ENCODE measurements at regions not wholly inside any gene's neighbourhood (a gene's known extent, or its start where the extent isn't known, plus 50 kb on each side); places are given as distances from the start of the nearest gene placed in this dataset.

DNA sequence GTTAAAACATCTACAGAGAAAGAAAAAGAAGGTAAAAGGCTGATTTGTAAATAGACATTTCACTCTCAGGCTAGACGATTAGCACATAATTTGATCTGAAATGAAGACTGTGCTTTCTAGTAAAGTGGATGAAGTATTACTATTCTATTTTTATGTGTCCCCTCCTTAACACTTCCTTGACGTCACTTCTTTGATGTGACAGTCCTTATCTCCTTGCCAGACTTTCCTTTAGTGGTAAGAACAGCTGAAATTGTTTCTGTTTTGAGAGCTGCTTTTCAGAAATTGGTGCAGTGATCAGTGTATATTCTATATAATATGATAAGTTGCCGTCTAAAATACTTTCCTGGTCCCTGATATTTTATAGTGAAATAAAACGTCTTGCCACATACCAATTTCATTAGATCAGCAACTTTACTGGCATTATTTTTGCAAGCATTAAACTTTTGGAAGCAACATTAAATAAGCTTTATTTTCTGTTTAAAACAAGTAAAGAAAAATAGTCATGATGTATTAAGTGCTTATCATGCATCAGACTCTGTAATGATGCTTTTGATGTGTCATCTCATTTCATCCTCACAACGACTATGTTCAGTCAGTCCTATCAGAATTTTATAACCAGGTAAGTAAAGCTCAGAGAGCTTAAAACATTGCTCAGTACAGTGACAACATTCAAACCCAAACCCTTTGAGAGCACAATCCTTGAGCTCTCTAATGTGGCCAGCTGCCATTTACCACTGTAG is 210.3 kb upstream of the PCDH9 start:
- Histone ChIP-seq H3K4me3 (no peak overlapping the region), H3K27ac (no peak overlapping the region), H3K4me1 (replicated peaks) (no peaks in the 10 kb centered on the region), H3K27me3 (replicated peaks; ENCODE audit: insufficient read depth) (no peaks in the 10 kb centered on the region), H3K9me3 (no peaks in the 10 kb centered on the region), H3K36me3 (no peaks in the 10 kb centered on the region)
- intact Hi-C loops (cut with DNase I), result no loop called here
- WGBS, result 12% methylated on average over 5 of the region's 5 CpGs
- no peak for DNase-seq (ENCODE audit: low spot score)
- no peak for TF ChIP-seq POLR2AphosphoS5 (IDR thresholded peaks at IDR 0.05)
- TF ChIP-seq, protein P1, sequence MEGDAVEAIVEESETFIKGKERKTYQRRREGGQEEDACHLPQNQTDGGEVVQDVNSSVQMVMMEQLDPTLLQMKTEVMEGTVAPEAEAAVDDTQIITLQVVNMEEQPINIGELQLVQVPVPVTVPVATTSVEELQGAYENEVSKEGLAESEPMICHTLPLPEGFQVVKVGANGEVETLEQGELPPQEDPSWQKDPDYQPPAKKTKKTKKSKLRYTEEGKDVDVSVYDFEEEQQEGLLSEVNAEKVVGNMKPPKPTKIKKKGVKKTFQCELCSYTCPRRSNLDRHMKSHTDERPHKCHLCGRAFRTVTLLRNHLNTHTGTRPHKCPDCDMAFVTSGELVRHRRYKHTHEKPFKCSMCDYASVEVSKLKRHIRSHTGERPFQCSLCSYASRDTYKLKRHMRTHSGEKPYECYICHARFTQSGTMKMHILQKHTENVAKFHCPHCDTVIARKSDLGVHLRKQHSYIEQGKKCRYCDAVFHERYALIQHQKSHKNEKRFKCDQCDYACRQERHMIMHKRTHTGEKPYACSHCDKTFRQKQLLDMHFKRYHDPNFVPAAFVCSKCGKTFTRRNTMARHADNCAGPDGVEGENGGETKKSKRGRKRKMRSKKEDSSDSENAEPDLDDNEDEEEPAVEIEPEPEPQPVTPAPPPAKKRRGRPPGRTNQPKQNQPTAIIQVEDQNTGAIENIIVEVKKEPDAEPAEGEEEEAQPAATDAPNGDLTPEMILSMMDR (IDR thresholded peaks at IDR 0.05), result no peak
- no peak for TF ChIP-seq POLR2A (IDR thresholded peaks at IDR 0.05)

DNA sequence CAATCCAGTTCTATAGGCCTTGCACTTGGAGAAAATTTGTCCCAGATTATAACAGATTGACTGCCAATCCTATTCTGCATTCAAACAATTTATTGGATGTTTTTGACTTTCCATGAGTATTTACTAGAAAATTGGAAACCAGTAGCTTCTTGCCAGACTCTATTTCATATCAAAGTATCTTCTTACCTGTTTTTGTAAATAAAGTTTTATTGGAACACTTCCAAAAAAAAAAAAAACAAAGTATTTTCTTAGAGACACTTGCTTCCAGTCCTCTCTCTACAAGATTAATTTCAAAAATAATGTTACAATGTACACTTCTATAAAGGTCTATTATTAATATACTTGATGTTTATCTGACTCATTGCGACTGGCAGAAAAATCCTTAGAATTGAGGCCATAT is 209.2 kb upstream of the PCDH9 start:
- H3K27ac ChIP-seq, result no peak overlapping the region
- no peaks in the 10 kb centered on the region for H3K27me3 ChIP-seq (replicated peaks; ENCODE audit: insufficient read depth)
- intact Hi-C loops (cut with DNase I), result no loop called here
- H3K4me3 ChIP-seq, result no peak overlapping the region
- TF ChIP-seq POLR2AphosphoS5 (IDR thresholded peaks at IDR 0.05) (no peak), POLR2A (IDR thresholded peaks at IDR 0.05) (no peak)
- TF ChIP-seq, protein P1 (IDR thresholded peaks at IDR 0.05), result no peak
- no peaks in the 10 kb centered on the region for H3K36me3 ChIP-seq
- H3K9me3 ChIP-seq, result no peaks in the 10 kb centered on the region
- WGBS, result 93% methylated on average over 1 of the region's 1 CpG
- DNase-seq (ENCODE audit: low spot score), result no peak
- no peaks in the 10 kb centered on the region for H3K4me1 ChIP-seq (replicated peaks)

DNA sequence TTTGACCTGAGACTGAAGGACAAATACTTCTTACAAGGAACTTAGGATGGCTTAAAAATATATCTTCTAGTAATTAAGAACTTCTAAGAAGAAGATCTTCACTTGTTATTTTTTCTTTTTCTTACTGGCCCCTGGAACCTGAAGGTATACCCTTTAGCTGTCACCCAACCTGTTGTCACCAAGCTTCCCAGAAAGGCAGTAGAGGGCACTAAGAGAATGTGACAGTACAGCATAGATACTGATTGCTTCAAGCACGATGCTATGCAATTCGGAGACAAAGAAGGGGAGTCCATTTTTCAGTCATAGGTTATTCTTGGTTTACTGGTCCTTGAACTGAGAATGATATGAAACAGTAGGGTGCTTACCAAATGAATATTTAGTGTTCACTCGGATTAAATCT is 208.3 kb upstream of the PCDH9 start:
- no peak for TF ChIP-seq POLR2AphosphoS5 (IDR thresholded peaks at IDR 0.05)
- TF ChIP-seq, protein P1 (IDR thresholded peaks at IDR 0.05), result no peak
- intact Hi-C loops (cut with DNase I), result no loop called here
- H3K36me3 ChIP-seq, result no peaks in the 10 kb centered on the region
- no peaks in the 10 kb centered on the region for H3K4me1 ChIP-seq (replicated peaks)
- H3K27me3 ChIP-seq (replicated peaks; ENCODE audit: insufficient read depth), result no peaks in the 10 kb centered on the region
- no peak overlapping the region for H3K4me3 ChIP-seq
- DNase-seq (ENCODE audit: low spot score), result no peak
- WGBS, result 48% methylated on average over 3 of the region's 3 CpGs
- no peak overlapping the region for H3K27ac ChIP-seq
- H3K9me3 ChIP-seq, result no peaks in the 10 kb centered on the region

DNA sequence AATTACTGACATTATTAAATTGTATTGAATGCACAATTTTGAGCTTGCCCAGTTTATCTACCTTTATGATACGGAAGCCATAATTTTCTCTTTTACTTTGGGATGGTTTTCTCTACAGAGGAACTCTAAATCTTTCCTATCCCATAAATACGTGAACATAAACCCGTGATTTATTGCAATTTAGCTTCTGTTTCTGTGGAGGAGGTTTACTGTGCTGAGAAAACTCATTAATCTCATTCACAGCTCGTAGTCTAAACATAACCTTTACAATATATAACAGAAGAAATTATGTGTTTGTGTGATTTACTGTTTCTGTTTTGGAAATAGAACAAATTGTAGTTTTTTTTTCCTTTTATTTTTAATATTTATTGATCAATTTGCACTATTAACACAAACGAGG is 207.1 kb upstream of the PCDH9 start:
- no peak for DNase-seq (ENCODE audit: low spot score)
- H3K9me3 ChIP-seq, result no peaks in the 10 kb centered on the region
- TF ChIP-seq, protein P1 (IDR thresholded peaks at IDR 0.05), result no peak
- TF ChIP-seq POLR2AphosphoS5 (IDR thresholded peaks at IDR 0.05) (no peak), POLR2A (IDR thresholded peaks at IDR 0.05) (no peak)
- H3K4me1 ChIP-seq (replicated peaks), result no peaks in the 10 kb centered on the region
- no peak overlapping the region for H3K27ac ChIP-seq
- no peak overlapping the region for H3K4me3 ChIP-seq
- H3K27me3 ChIP-seq (replicated peaks; ENCODE audit: insufficient read depth), result no peaks in the 10 kb centered on the region
- intact Hi-C loops (cut with DNase I), result no loop called here
- 38% methylated on average over 5 of the region's 5 CpGs for WGBS
- no peaks in the 10 kb centered on the region for H3K36me3 ChIP-seq

DNA sequence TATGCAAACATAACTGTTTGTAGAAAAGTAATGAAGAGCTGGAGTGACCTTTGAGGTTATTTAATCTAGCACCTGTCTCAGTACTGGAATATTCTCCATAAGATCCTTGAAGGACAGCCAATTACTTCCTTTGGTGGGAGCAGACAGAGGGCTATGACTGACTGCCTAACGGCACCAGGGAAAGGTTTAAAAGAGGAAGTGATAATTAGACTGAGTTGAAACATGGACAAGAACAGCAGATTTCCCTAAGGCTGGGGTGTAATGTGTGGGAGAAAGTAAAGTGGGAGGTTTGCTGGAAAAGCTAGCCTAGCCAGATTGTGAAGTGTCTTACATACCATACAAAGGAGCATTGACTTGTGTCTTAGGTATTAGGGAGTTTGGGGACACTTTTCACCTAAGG is 191.3 kb upstream of the PCDH9 start:
- intact Hi-C loops (cut with DNase I), result no loop called here
- no peak overlapping the region for H3K27ac ChIP-seq
- no peak for DNase-seq (ENCODE audit: low spot score)
- no peaks in the 10 kb centered on the region for H3K27me3 ChIP-seq (replicated peaks; ENCODE audit: insufficient read depth)
- H3K4me1 ChIP-seq (replicated peaks), result no peaks in the 10 kb centered on the region
- no peaks in the 10 kb centered on the region for H3K9me3 ChIP-seq
- WGBS, result 29% methylated on average over 1 of the region's 1 CpG
- no peaks in the 10 kb centered on the region for H3K36me3 ChIP-seq
- TF ChIP-seq POLR2A (IDR thresholded peaks at IDR 0.05), result no peak
- TF ChIP-seq POLR2AphosphoS5 (IDR thresholded peaks at IDR 0.05), result no peak
- TF ChIP-seq, protein P1 (IDR thresholded peaks at IDR 0.05), result no peak
- H3K4me3 ChIP-seq, result no peak overlapping the region
